ENCODE measurements at regions not wholly inside any gene's neighbourhood (a gene's known extent, or its start where the extent isn't known, plus 50 kb on each side); places are given as distances from the start of the nearest gene placed in this dataset.

DNA sequence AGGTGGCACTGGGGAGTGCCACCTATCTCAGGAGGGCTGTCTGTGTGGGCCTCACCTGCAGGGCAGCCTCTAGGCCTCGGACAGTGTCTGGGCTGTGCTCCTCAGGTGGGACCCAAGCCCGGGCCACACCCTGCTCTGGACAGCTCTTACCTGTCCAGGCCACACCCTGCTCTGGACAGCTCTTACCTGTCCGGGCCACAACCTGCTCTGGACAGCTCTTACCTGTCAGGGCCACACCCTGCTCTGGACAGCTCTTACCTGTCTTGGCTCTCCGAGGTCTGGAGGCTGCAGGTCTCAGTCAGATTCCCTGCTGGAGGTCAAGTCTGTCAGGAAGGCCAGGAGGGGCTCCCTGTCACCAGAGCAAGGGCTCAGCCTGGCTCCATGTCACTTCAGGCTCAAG, 80.6 kb downstream of the LINGO1 start:
- DNase-seq (ENCODE audit: low read depth): no peak
- no peak overlapping the region for H3K4me3 ChIP-seq (ENCODE audit: low read depth, low read length)
- TF ChIP-seq, protein P1, sequence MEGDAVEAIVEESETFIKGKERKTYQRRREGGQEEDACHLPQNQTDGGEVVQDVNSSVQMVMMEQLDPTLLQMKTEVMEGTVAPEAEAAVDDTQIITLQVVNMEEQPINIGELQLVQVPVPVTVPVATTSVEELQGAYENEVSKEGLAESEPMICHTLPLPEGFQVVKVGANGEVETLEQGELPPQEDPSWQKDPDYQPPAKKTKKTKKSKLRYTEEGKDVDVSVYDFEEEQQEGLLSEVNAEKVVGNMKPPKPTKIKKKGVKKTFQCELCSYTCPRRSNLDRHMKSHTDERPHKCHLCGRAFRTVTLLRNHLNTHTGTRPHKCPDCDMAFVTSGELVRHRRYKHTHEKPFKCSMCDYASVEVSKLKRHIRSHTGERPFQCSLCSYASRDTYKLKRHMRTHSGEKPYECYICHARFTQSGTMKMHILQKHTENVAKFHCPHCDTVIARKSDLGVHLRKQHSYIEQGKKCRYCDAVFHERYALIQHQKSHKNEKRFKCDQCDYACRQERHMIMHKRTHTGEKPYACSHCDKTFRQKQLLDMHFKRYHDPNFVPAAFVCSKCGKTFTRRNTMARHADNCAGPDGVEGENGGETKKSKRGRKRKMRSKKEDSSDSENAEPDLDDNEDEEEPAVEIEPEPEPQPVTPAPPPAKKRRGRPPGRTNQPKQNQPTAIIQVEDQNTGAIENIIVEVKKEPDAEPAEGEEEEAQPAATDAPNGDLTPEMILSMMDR (IDR thresholded peaks at IDR 0.05; ENCODE audit: control insufficient read depth, extremely low read depth, insufficient read depth): no peak

DNA sequence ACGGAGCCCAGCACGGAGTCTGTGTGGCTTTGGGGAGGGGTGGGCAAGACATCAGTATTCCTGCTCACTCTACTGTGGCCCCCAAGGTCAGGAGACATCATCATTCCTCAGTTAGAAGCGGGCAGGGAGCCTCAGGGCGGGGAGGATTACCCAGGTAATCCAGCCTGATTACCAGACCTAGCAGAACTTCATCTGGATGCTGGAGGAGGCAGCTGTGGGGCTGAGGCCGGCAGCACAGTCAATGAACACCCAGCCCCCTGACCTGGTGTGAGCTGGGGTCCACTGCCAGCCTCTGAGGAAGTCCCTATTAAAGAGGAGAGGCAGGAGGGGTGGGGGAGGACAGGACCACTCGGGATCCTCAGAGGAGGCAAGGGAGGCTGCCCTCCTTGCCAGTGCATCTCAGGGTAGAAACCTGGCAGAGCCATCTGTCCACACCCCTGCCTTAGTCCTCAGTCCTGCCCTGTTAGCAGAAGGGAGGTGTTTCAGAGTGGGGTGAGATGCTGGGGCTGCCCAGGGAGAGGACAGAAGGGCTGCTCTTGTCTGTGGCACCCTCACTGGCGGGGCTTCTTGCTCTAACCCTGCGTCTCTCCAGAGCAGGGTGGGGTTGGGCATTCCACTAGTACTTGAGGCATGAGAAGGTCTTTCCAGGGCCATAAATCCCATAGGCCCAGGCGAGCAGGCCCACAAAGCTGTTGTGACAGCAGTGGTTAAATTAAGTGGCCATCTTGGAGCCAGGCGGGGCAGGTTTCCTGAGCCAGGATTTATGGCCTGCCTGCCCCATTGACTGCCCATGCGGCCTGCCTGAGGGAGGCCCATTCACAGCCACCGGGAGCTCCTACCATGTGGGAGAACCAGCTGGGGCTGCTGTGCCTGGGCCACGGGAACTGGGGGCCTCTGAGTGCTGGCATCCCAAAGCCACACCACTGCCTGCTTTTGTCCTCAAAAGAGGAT, 82.1 kb downstream of the LINGO1 start:
- H3K4me3 ChIP-seq (ENCODE audit: low read depth, low read length): no peak overlapping the region
- TF ChIP-seq, protein P1 (IDR thresholded peaks at IDR 0.05; ENCODE audit: control insufficient read depth, extremely low read depth, insufficient read depth): no peak
- no peak for DNase-seq (ENCODE audit: low read depth)

GRCh38 chr15:77549576-77550288, 83.0 kb downstream of the LINGO1 start:
- TF ChIP-seq, protein P1 (IDR thresholded peaks at IDR 0.05; ENCODE audit: control insufficient read depth, extremely low read depth, insufficient read depth): no peak
- H3K4me3 ChIP-seq (ENCODE audit: low read depth, low read length): no peak overlapping the region
- DNase-seq (ENCODE audit: low read depth): no peak

DNA sequence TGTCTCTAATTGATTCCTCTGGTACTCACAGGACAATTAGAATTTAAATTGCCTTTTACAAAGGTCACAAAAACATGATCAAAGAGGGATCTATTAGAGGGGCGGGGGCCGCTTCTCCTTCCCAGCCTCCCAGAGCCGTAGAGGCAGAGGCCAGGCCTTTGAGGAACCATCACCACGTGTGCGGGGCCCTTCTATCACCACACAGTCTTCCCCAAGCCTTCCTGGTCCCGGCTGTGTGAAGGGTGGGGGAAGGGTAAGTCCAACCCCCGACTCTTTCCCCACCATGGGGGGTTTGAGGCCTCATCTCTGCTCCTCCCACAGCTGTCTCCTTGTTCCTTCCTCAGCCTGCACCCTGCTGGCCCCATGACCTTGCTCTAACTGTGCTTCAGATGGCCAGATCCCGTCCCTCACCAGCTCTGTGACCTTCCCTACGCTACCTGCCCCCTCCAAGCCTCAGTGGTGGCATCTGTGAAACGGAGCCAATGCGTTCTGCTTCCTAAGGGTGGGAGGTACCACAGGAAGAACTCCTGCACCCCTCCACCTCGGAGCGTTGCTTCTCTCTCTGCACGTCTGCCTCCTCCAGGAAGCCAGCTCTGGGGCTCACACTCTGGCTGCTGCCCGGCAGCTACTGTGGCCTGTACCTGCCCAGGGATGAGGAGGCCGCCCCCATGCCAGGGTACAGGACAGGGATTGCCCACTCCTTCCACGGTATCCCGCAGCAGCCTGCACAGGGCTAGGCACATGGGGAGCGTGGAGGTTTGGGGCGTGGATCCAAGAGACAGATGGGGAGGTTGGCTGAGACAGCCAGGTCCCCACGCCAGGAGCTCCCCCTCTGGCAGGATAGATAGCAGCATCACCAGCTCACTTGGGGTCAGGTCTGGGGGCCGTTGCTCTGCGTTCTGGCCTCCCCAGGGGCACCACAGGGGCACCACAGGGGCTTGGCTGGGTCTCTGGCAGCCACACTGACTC, 83.8 kb downstream of the LINGO1 start:
- TF ChIP-seq, protein P1 (IDR thresholded peaks at IDR 0.05; ENCODE audit: control insufficient read depth, extremely low read depth, insufficient read depth): no peak
- no peak overlapping the region for H3K4me3 ChIP-seq (ENCODE audit: low read depth, low read length)
- no peak for DNase-seq (ENCODE audit: low read depth)

- TF ChIP-seq, protein P1 (IDR thresholded peaks at IDR 0.05; ENCODE audit: control insufficient read depth, extremely low read depth, insufficient read depth): no peak
- no peak for DNase-seq (ENCODE audit: low read depth)
- H3K4me3 ChIP-seq (ENCODE audit: low read depth, low read length): no peak overlapping the region
Observed at GRCh38 chr15:77547801-77548588, 84.7 kb downstream of the LINGO1 start.

DNA sequence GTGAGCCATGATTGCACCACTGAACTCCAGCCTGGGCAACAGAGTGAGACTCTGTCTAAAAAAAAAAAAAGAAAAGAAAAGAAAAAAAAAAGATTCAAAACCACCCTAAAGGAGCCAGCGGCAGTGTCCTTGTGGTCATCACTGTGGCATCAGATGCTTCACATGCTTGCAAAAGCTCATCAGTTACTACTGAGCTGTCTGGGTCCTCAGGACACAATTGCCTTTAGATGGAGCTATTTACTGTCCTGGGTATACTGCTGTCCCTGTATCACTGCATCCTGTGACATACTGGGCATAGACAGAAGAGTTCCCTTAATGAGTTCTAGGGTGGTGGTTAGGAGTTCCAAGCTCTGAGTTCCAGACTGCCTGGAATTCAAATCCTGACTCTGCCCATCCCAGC, 85.8 kb downstream of the LINGO1 start:
- DNase-seq (ENCODE audit: low read depth): no peak
- TF ChIP-seq, protein P1 (IDR thresholded peaks at IDR 0.05; ENCODE audit: control insufficient read depth, extremely low read depth, insufficient read depth): no peak

More for the DNA sequence above, 85.8 kb downstream of the LINGO1 start:
- no peak overlapping the region for H3K4me3 ChIP-seq (ENCODE audit: low read depth, low read length)
